GM23248 (cell line): ENCODE measurements at regions not wholly inside any gene's neighbourhood (a gene's known extent, or its start where the extent isn't known, plus 50 kb on each side); places are given as distances from the start of the nearest gene placed in this dataset.

Source experiments
- DNase-seq: peaks from one replicate; pipeline ENCODE4 v3.0.0-alpha.2; 2015
- H2AFZ ChIP-seq: fragments of 200-600 bp; sonication (generic); 2 replicates; pipeline ENCODE4 v1.6.1; 2016; ENCODE audit warnings: antibody characterized with exemption
- H3F3A ChIP-seq: fragments of 200-600 bp; sonication (generic); 2 replicates; pipeline ENCODE4 v1.6.1; 2016; ENCODE audit warnings: mild to moderate bottlenecking, antibody characterized with exemption, mixed run types; ENCODE audit not compliant: insufficient read depth
- H3K27ac ChIP-seq: fragments of 200-600 bp; sonication (generic); 2 replicates; pipeline ENCODE4 v1.5.1; 2016; ENCODE audit warnings: mild to moderate bottlenecking
- H3K27me3 ChIP-seq: fragments of 200-600 bp; sonication (generic); replicated peaks from 2 replicates; pipeline ENCODE4 v1.6.1; 2016; ENCODE audit warnings: mild to moderate bottlenecking; ENCODE audit not compliant: insufficient read depth
- H3K36me3 ChIP-seq: fragments of 200-600 bp; sonication (generic); 2 replicates; pipeline ENCODE4 v1.6.1; 2016; ENCODE audit warnings: low read depth, mild to moderate bottlenecking
- H3K4me1 ChIP-seq: fragments of 200-600 bp; sonication (generic); 2 replicates; pipeline ENCODE4 v1.6.1; 2016; ENCODE audit warnings: mild to moderate bottlenecking; ENCODE audit not compliant: insufficient read depth
- H3K4me2 ChIP-seq: fragments of 200-600 bp; sonication (generic); one replicate; pipeline ENCODE4 v1.6.1; 2016; ENCODE audit warnings: mild to moderate bottlenecking; ENCODE audit not compliant: unreplicated experiment
- H3K4me3 ChIP-seq: fragments of 200-600 bp; sonication (generic); 2 replicates; pipeline ENCODE4 v1.5.1; 2016; ENCODE audit warnings: mild to moderate bottlenecking
- H3K79me2 ChIP-seq: fragments of 200-600 bp; sonication (generic); 2 replicates; pipeline ENCODE4 v1.6.1; 2016; ENCODE audit warnings: mild to moderate bottlenecking; ENCODE audit not compliant: insufficient read depth
- H3K9ac ChIP-seq: fragments of 200-600 bp; sonication (generic); 2 replicates; pipeline ENCODE4 v1.6.1; 2016; ENCODE audit warnings: mild to moderate bottlenecking
- H3K9me2 ChIP-seq: fragments of 200-600 bp; sonication (generic); 2 replicates; pipeline ENCODE4 v1.6.1; 2016; ENCODE audit warnings: mixed run types, mild to moderate bottlenecking, moderate library complexity; ENCODE audit not compliant: insufficient read depth
- H3K9me3 ChIP-seq: fragments of 200-600 bp; sonication (generic); one replicate; pipeline ENCODE4 v1.6.1; 2017; ENCODE audit warnings: low read depth
- H4K20me1 ChIP-seq: fragments of 200-600 bp; sonication (generic); 2 replicates; pipeline ENCODE4 v1.6.0; 2016; ENCODE audit not compliant: insufficient read depth
- EZH2 ChIP-seq: fragments of 200-600 bp; sonication (generic); IDR thresholded peaks from 2 replicates; pipeline ENCODE4 v1.6.1; 2018; ENCODE audit warnings: antibody characterized with exemption, mild to moderate bottlenecking; ENCODE audit not compliant: insufficient read depth, poor library complexity, severe bottlenecking
- EZH2phosphoT487 ChIP-seq: fragments of 200-600 bp; sonication (generic); IDR thresholded peaks from 2 replicates; pipeline ENCODE4 v1.6.1; 2018; ENCODE audit warnings: antibody characterized with exemption, moderate library complexity, mild to moderate bottlenecking, low read depth; ENCODE audit not compliant: insufficient read depth
- WGBS, 2 experiments: methylation state at CpG; one replicate each; pipeline ENCODE4 v1.1.6; 2015 to 2017; ENCODE audit warnings: low lambda C conversion rate in 2 of 2, low coverage in 1 of 2; ENCODE audit errors: missing lambda C conversion rate in 2 of 2; 5-methylcytosine and 5-hydroxymethylcytosine counted together
- in situ Hi-C: fragments of 300-500 bp; cut with MboI; formaldehyde crosslinking; loops from 2 replicates; pipeline ENCODE4 v1.15.0; 2020

- WGBS, 2 experiments: 93 to 97% methylated on average over 3 of the region's 3 CpGs
- H3K79me2 ChIP-seq: no peaks in the 10 kb centered on the region
- no peaks in the 10 kb centered on the region for H3K9me2 ChIP-seq
- H3K4me3 ChIP-seq: no peak overlapping the region
- H3F3A ChIP-seq: no peaks in the 10 kb centered on the region
- no peak overlapping the region for H3K4me2 ChIP-seq
- no peak overlapping the region for H3K27ac ChIP-seq
- H2AFZ ChIP-seq: no peak overlapping the region
- TF ChIP-seq EZH2 (no peak), EZH2phosphoT487 (no peak)
- no peaks in the 10 kb centered on the region for H3K9me3 ChIP-seq
- peaks cover 10% of the 10 kb centered on the region for H3K4me1 ChIP-seq
- no peaks in the 10 kb centered on the region for H3K36me3 ChIP-seq
- H4K20me1 ChIP-seq: no peaks in the 10 kb centered on the region
- in situ Hi-C loops: no loop called here
- no peak for DNase-seq
- H3K27me3 ChIP-seq: no peaks in the 10 kb centered on the region
- no peak overlapping the region for H3K9ac ChIP-seq
Observed at GRCh38 chr2:145288650-145289496, 769.0 kb upstream of the ZEB2 start.

GRCh38 chr2:145287736-145288135 is 767.8 kb upstream of the ZEB2 start:
- no peaks in the 10 kb centered on the region for H3F3A ChIP-seq
- no peak overlapping the region for H3K4me3 ChIP-seq
- no peak overlapping the region for H3K27ac ChIP-seq
- no peak overlapping the region for H3K4me2 ChIP-seq
- no peaks in the 10 kb centered on the region for H3K27me3 ChIP-seq
- in situ Hi-C loops: no loop called here
- WGBS, 2 experiments: 30 to 33% methylated on average over 3 of the region's 3 CpGs
- TF ChIP-seq EZH2 (no peak), EZH2phosphoT487 (no peak)
- no peaks in the 10 kb centered on the region for H4K20me1 ChIP-seq
- H3K9ac ChIP-seq: no peak overlapping the region
- no peaks in the 10 kb centered on the region for H3K36me3 ChIP-seq
- H2AFZ ChIP-seq: 0 out of 2 replicates have a peak overlapping the region, but pooled peaks have one; percentile 15
- DNase-seq: peak; percentile 6
- H3K9me3 ChIP-seq: no peaks in the 10 kb centered on the region
- H3K9me2 ChIP-seq: no peaks in the 10 kb centered on the region
- no peaks in the 10 kb centered on the region for H3K79me2 ChIP-seq
- peaks cover 10% of the 10 kb centered on the region for H3K4me1 ChIP-seq

- H3K4me2 ChIP-seq: no peak overlapping the region
- no peak overlapping the region for H3K4me3 ChIP-seq
- no peaks in the 10 kb centered on the region for H3F3A ChIP-seq
- H3K36me3 ChIP-seq: no peaks in the 10 kb centered on the region
- H3K9ac ChIP-seq: no peak overlapping the region
- in situ Hi-C loops: no loop called here
- H3K4me1 ChIP-seq: peaks cover 10% of the 10 kb centered on the region
- H3K27ac ChIP-seq: no peak overlapping the region
- H3K9me2 ChIP-seq: no peaks in the 10 kb centered on the region
- no peaks in the 10 kb centered on the region for H4K20me1 ChIP-seq
- TF ChIP-seq EZH2phosphoT487 (no peak), EZH2 (no peak)
- no peak overlapping the region for H2AFZ ChIP-seq
- DNase-seq: no peak
- H3K9me3 ChIP-seq: no peaks in the 10 kb centered on the region
- 59 to 61% methylated on average over 7 of the region's 7 CpGs for WGBS, 2 experiments
- no peaks in the 10 kb centered on the region for H3K79me2 ChIP-seq
- H3K27me3 ChIP-seq: no peaks in the 10 kb centered on the region
Observed at GRCh38 chr2:145286716-145287275, 766.9 kb upstream of the ZEB2 start.

- no peak overlapping the region for H3K4me3 ChIP-seq
- no peak overlapping the region; the same call in 1 of the 2 replicates for H2AFZ ChIP-seq
- peaks cover 10% of the 10 kb centered on the region for H3K4me1 ChIP-seq
- H3K27ac ChIP-seq: no peak overlapping the region
- H3K36me3 ChIP-seq: no peaks in the 10 kb centered on the region
- H3K9me2 ChIP-seq: no peaks in the 10 kb centered on the region
- TF ChIP-seq EZH2phosphoT487 (no peak), EZH2 (no peak)
- no peaks in the 10 kb centered on the region for H3K9me3 ChIP-seq
- H3K4me2 ChIP-seq: peak overlapping the region; percentile 35
- DNase-seq: peak; percentile 74
- no peaks in the 10 kb centered on the region for H3K27me3 ChIP-seq
- H3K79me2 ChIP-seq: no peaks in the 10 kb centered on the region
- H4K20me1 ChIP-seq: no peaks in the 10 kb centered on the region
- H3F3A ChIP-seq: no peaks in the 10 kb centered on the region
- no peak overlapping the region for H3K9ac ChIP-seq
- WGBS, 2 experiments: 6 to 10% methylated on average over 5 of the region's 5 CpGs
- in situ Hi-C loops: no loop called here
Observed at GRCh38 chr2:145284551-145284950, 764.6 kb upstream of the ZEB2 start.
